Suprapubic skin (tissue), 3 donors: ENCODE measurements at regions not wholly inside any gene's neighbourhood (a gene's known extent, or its start where the extent isn't known, plus 50 kb on each side); places are given as distances from the start of the nearest gene placed in this dataset.

ENCODE experiments used
- CTCF ChIP-seq, 2 donors: fragments of 200-600 bp in 1 of 2; fragments of 450-650 bp in 1 of 2; sonication (generic) in 1 of 2; IDR thresholded peaks; one replicate each; pipeline ENCODE4 v1.5.1; 2016 to 2019; ENCODE audit warnings: antibody characterized with exemption in 2 of 2, mild to moderate bottlenecking in 1 of 2, moderate library complexity in 1 of 2
- EP300 ChIP-seq: sonication (generic); formaldehyde crosslinking; IDR thresholded peaks from one replicate; pipeline ENCODE4 v1.6.1; 2017; ENCODE audit warnings: antibody characterized with exemption

- TF ChIP-seq CTCF (IDR thresholded peaks at IDR 0.05) (no peak), EP300 (no peak)
Measured at GRCh38 chr13:24563087-24563486, 50.5 kb upstream of the PARP4 start.
